IMR-90 (cell line): ENCODE measurements at regions not wholly inside any gene's neighbourhood (a gene's known extent, or its start where the extent isn't known, plus 50 kb on each side); places are given as distances from the start of the nearest gene placed in this dataset.

Source experiments
- ATAC-seq: fragments of 200-7000 bp; cut with Tn5 transposase; 2 replicates; pipeline ENCODE4 v1.9.1; 2020; ENCODE audit warnings: low read depth, mild to moderate bottlenecking, moderate library complexity
- BruUV-seq: library from RNA; stranded (reverse); fragments of 400-500 nt; replicated peaks from 2 replicates; lab custom pipeline; 2021; lab: Mats Ljungman, UMichigan
- CTCF ChIA-PET: fragments of 300-600 bp; formaldehyde crosslinking; extraction: SDS; loops from one replicate; lab custom pipeline; 2021; ENCODE audit warnings: antibody characterized with exemption; lab: Yijun Ruan, JAX
- POLR2A ChIA-PET: fragments of 300-600 bp; sonication (Branson Sonifier 250); formaldehyde crosslinking; loops from one replicate; lab custom pipeline; 2022; ENCODE audit warnings: antibody characterized with exemption; ENCODE audit not compliant: unreplicated experiment; lab: Charles Lee
- DNase-seq: peaks from one replicate; pipeline ENCODE4 v3.0.0; 2013
- H2AFZ ChIP-seq: replicated peaks from 2 replicates; pipeline ENCODE3; 2013; ENCODE audit warnings: low read length, mild to moderate bottlenecking; ENCODE audit not compliant: poor library complexity
- H2AK5ac ChIP-seq: 2 replicates; pipeline ENCODE4 v1.6.1; 2013; ENCODE audit warnings: low read depth, low read length, inconsistent platforms
- H2AK9ac ChIP-seq: replicated peaks from 2 replicates; pipeline ENCODE3; 2013; ENCODE audit warnings: mild to moderate bottlenecking, low read depth, low read length, moderate library complexity; ENCODE audit not compliant: poor library complexity
- H2BK120ac ChIP-seq: 2 replicates; pipeline ENCODE4 v1.6.1; 2013; ENCODE audit warnings: low read depth, low read length, inconsistent platforms
- H2BK15ac ChIP-seq: 3 replicates; pipeline ENCODE4 v1.6.1; 2013; ENCODE audit warnings: low read depth, low read length, inconsistent platforms
- H2BK20ac ChIP-seq: 2 replicates; pipeline ENCODE4 v1.6.1; 2013; ENCODE audit warnings: low read depth, mild to moderate bottlenecking, inconsistent platforms, low read length, moderate library complexity
- H2BK5ac ChIP-seq: 2 replicates; pipeline ENCODE4 v1.6.1; 2013; ENCODE audit warnings: mild to moderate bottlenecking, low read depth, low read length, inconsistent platforms; ENCODE audit not compliant: poor library complexity, severe bottlenecking
- H3K14ac ChIP-seq: replicated peaks from 2 replicates; pipeline ENCODE4 v1.6.1; 2013; ENCODE audit warnings: low read depth, low read length, inconsistent platforms
- H3K18ac ChIP-seq: 2 replicates; pipeline ENCODE4 v1.6.1; 2013; ENCODE audit warnings: low read depth, low read length, control low read depth
- H3K23ac ChIP-seq: 2 replicates; pipeline ENCODE4 v1.6.1; 2013; ENCODE audit warnings: low read depth, low read length, inconsistent platforms
- H3K27ac ChIP-seq: 2 replicates; pipeline ENCODE4 v1.5.1; 2013; ENCODE audit warnings: mild to moderate bottlenecking, control low read depth, low read length; ENCODE audit not compliant: insufficient read depth
- H3K27me3 ChIP-seq: 2 replicates; pipeline ENCODE4 v1.6.1; 2013; ENCODE audit warnings: low read length; ENCODE audit not compliant: control insufficient read depth, insufficient read depth
- H3K36me3 ChIP-seq: 2 replicates; pipeline ENCODE4 v1.6.1; 2013; ENCODE audit warnings: low read length, mixed read lengths; ENCODE audit not compliant: control insufficient read depth, insufficient read depth
- H3K4ac ChIP-seq: 2 replicates; pipeline ENCODE4 v1.6.1; 2013; ENCODE audit warnings: low read depth, low read length, inconsistent platforms
- H3K4me1 ChIP-seq: 2 replicates; pipeline ENCODE4 v1.6.1; 2013; ENCODE audit warnings: low read length, mixed read lengths; ENCODE audit not compliant: control insufficient read depth, insufficient read depth
- H3K4me2 ChIP-seq: 2 replicates; pipeline ENCODE4 v1.6.1; 2013; ENCODE audit warnings: low read depth, mild to moderate bottlenecking, control low read depth, low read length, moderate library complexity
- H3K4me3 ChIP-seq: 2 replicates; pipeline ENCODE4 v1.5.1; 2013; ENCODE audit warnings: low read depth, mild to moderate bottlenecking, control low read depth, low read length, moderate library complexity; ENCODE audit not compliant: insufficient read depth
- H3K56ac ChIP-seq: 2 replicates; pipeline ENCODE4 v1.6.1; 2013; ENCODE audit warnings: low read length, inconsistent platforms; ENCODE audit not compliant: insufficient read depth; ENCODE audit errors: extremely low read depth
- H3K79me1 ChIP-seq, 2 experiments: 2 replicates each; pipeline ENCODE4 v1.6.1; 2013; ENCODE audit warnings: low read length in 2 of 2, inconsistent platforms in 1 of 2, low read depth in 1 of 2
- H3K9ac ChIP-seq: 2 replicates; pipeline ENCODE4 v1.6.1; 2013; ENCODE audit warnings: low read depth, low read length, control low read depth
- H3K9me1 ChIP-seq: 2 replicates; pipeline ENCODE4 v1.6.1; 2013; ENCODE audit warnings: low read length, inconsistent platforms; ENCODE audit not compliant: insufficient read depth
- H3K9me3 ChIP-seq: 2 replicates; pipeline ENCODE4 v1.6.1; 2013; ENCODE audit warnings: low read length; ENCODE audit not compliant: control insufficient read depth, insufficient read depth
- H4K20me1 ChIP-seq: 2 replicates; pipeline ENCODE4 v1.6.1; 2013; ENCODE audit warnings: low read length, inconsistent platforms; ENCODE audit not compliant: insufficient read depth
- H4K5ac ChIP-seq: 2 replicates; pipeline ENCODE4 v1.6.1; 2013; ENCODE audit warnings: mild to moderate bottlenecking, low read depth, low read length, control low read depth
- H4K8ac ChIP-seq, 2 experiments: 2 replicates each; pipeline ENCODE4 v1.6.1; 2013; ENCODE audit warnings: low read depth in 2 of 2, low read length in 2 of 2, control low read depth in 1 of 2, inconsistent platforms in 1 of 2
- H4K91ac ChIP-seq: 2 replicates; pipeline ENCODE4 v1.6.1; 2013; ENCODE audit warnings: low read depth, low read length, inconsistent platforms; ENCODE audit not compliant: insufficient read depth
- BHLHE40 ChIP-seq: fragments of 150-350 bp; IDR thresholded peaks from 2 replicates; pipeline ENCODE4 v1.6.1; 2016; ENCODE audit warnings: mild to moderate bottlenecking, low read depth, low read length
- MAFK ChIP-seq: IDR thresholded peaks from 2 replicates; pipeline ENCODE4 v1.6.1; 2012; ENCODE audit warnings: low read depth, low read length, improper control_type of control experiment
- POLR2A ChIP-seq: IDR thresholded peaks from 2 replicates; pipeline ENCODE4 v1.6.1; 2012; ENCODE audit warnings: mild to moderate bottlenecking, low read depth, low read length
- RCOR1 ChIP-seq: IDR thresholded peaks from 2 replicates; pipeline ENCODE4 v1.6.1; 2012; ENCODE audit warnings: mild to moderate bottlenecking, low read length, improper control_type of control experiment; ENCODE audit not compliant: insufficient replicate concordance
- WGBS, 2 experiments: methylation state at CpG; one replicate each; pipeline versions ENCODE4 v1.1.5 to v1.1.7; 2013; ENCODE audit warnings: missing lambda C conversion rate in 2 of 2; ENCODE audit not compliant: insufficient read length in 1 of 2; ENCODE audit errors: extremely low coverage in 2 of 2; 5-methylcytosine and 5-hydroxymethylcytosine counted together
- dilution Hi-C: fragments of 300-500 bp; cut with HindIII; formaldehyde crosslinking; loops from one replicate; pipeline ENCODE4 v1.14.3; 2018; ENCODE audit warnings: low sequenced_read_pairs; ENCODE audit not compliant: unreplicated experiment
- in situ Hi-C: fragments of 300-500 bp; cut with MboI; formaldehyde crosslinking; loops from 3 replicates; pipeline ENCODE4 v1.14.3; 2019; ENCODE audit warnings: low sequenced_read_pairs, inconsistent platforms, mixed read lengths
- intact Hi-C: fragments of 100-400 bp; cut with micrococcal nuclease; formaldehyde crosslinking; loops from 2 replicates; pipeline ENCODE4 v1.10.0; 2022
- TF ChIP-seq, protein P1 (sequence below): conservative IDR thresholded peaks from 2 replicates; pipeline ENCODE4 v1.5.1; 2012; ENCODE audit warnings: mild to moderate bottlenecking, low read depth, low read length, improper control_type of control experiment

- Histone ChIP-seq H2AFZ (no peak overlapping the region), H2AK9ac (no peak overlapping the region), H3K9me3 (peaks cover 2% of the 10 kb centered on the region), H3K18ac (no peak overlapping the region), H4K8ac (no peak overlapping the region), H3K36me3 (no peaks in the 10 kb centered on the region), H2BK120ac (no peak overlapping the region), H4K5ac (no peak overlapping the region), H3K4me1 (no peaks in the 10 kb centered on the region), H3K14ac (no peak overlapping the region), H3K23ac (no peak overlapping the region), H3K9me1 (no peaks in the 10 kb centered on the region), H3K79me1 (no peaks in the 10 kb centered on the region), H3K4me2 (no peak overlapping the region), H2BK20ac (no peak overlapping the region), H4K91ac (no peak overlapping the region), H3K56ac (no peak overlapping the region), H2BK5ac (no peak overlapping the region), H2BK15ac (no peak overlapping the region), H3K4me3 (no peak overlapping the region), H3K4ac (no peak overlapping the region), H4K20me1 (no peaks in the 10 kb centered on the region), H2AK5ac (no peak overlapping the region), H3K27me3 (no peaks in the 10 kb centered on the region), H3K9ac (no peak overlapping the region), H3K27ac (no peak overlapping the region)
- no peak for ATAC-seq
- in situ Hi-C loops, result no loop called here
- WGBS, 2 experiments, result no CpG with 5 or more reads among the region's 2 CpGs
- BruUV-seq, result no TSS peak
- DNase-seq, result no peak
- intact Hi-C loops, result no loop called here
- POLR2A ChIA-PET, result no interaction called here
- CTCF ChIA-PET, result no interaction called here
- dilution Hi-C loops, result no loop called here
- no peak for TF ChIP-seq BHLHE40
- TF ChIP-seq, protein P1, sequence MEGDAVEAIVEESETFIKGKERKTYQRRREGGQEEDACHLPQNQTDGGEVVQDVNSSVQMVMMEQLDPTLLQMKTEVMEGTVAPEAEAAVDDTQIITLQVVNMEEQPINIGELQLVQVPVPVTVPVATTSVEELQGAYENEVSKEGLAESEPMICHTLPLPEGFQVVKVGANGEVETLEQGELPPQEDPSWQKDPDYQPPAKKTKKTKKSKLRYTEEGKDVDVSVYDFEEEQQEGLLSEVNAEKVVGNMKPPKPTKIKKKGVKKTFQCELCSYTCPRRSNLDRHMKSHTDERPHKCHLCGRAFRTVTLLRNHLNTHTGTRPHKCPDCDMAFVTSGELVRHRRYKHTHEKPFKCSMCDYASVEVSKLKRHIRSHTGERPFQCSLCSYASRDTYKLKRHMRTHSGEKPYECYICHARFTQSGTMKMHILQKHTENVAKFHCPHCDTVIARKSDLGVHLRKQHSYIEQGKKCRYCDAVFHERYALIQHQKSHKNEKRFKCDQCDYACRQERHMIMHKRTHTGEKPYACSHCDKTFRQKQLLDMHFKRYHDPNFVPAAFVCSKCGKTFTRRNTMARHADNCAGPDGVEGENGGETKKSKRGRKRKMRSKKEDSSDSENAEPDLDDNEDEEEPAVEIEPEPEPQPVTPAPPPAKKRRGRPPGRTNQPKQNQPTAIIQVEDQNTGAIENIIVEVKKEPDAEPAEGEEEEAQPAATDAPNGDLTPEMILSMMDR, result no peak
- no peak for TF ChIP-seq MAFK
- TF ChIP-seq POLR2A, result no peak
- no peak for TF ChIP-seq RCOR1
Measured at GRCh38 chr12:39032448-39032847, 127.1 kb upstream of the CPNE8 start.
